ENCODE measurements at regions not wholly inside any gene's neighbourhood (a gene's known extent, or its start where the extent isn't known, plus 50 kb on each side); places are given as distances from the start of the nearest gene placed in this dataset.

GRCh38 chr4:57691370-57691769, 581.2 kb upstream of the IGFBP7 start:
- Histone ChIP-seq H4K20me1 (replicated peaks; ENCODE audit: control insufficient read depth, extremely low read depth, insufficient read depth, low read length) (no peaks in the 10 kb centered on the region), H3K27ac (ENCODE audit: insufficient read depth, low read depth, low read length) (no peak overlapping the region)
- TF ChIP-seq POLR2A (IDR thresholded peaks at IDR 0.05; ENCODE audit: low read depth, low read length) = no peak
- TF ChIP-seq MAX (IDR thresholded peaks at IDR 0.05; ENCODE audit: insufficient read depth, insufficient read length) = no peak
- TF ChIP-seq FOS (IDR thresholded peaks at IDR 0.05; ENCODE audit: borderline replicate concordance, insufficient read depth, low read length) = no peak
- TF ChIP-seq MYC (IDR thresholded peaks at IDR 0.05; ENCODE audit: low read depth, low read length) = no peak
- TF ChIP-seq EZH2 (IDR thresholded peaks at IDR 0.05; ENCODE audit: borderline replicate concordance, low read depth, low read length, severe bottlenecking) = no peak
- no peak for TF ChIP-seq GATA2 (IDR thresholded peaks at IDR 0.05; ENCODE audit: insufficient read depth, insufficient read length, low read depth, low read length)
- TF ChIP-seq JUN (IDR thresholded peaks at IDR 0.05; ENCODE audit: borderline replicate concordance, insufficient read depth, insufficient read length, low read depth) = no peak
- TF ChIP-seq POLR2AphosphoS5 (IDR thresholded peaks at IDR 0.05; ENCODE audit: insufficient read depth, low read depth, low read length) = no peak
- TF ChIP-seq CTCF (IDR thresholded peaks at IDR 0.05; ENCODE audit: extremely low read depth in 1 of 2, insufficient read depth in 1 of 2, low read depth in 1 of 2, low read length in 2 of 2) = no peak

More at GRCh38 chr4:57691370-57691769, 581.2 kb upstream of the IGFBP7 start:
- Histone ChIP-seq H3K4me3 (replicated peaks in 1 of 3; ENCODE audit: insufficient read depth in 1 of 3, low read depth in 1 of 3, low read length in 3 of 3) (no peak overlapping the region), H3K4me2 (ENCODE audit: insufficient read depth, low read length) (no peak overlapping the region), H3K36me3 (ENCODE audit: control insufficient read depth in 2 of 2, extremely low read depth in 1 of 2, insufficient read depth in 2 of 2, low read length in 2 of 2) (no peaks in the 10 kb centered on the region), H3K27me3 (ENCODE audit: control insufficient read depth in 2 of 2, insufficient read depth in 2 of 2, low read length in 2 of 2) (no peaks in the 10 kb centered on the region), H3K9me1 (replicated peaks; ENCODE audit: control insufficient read depth, extremely low read depth, insufficient read depth, low read length) (no peaks in the 10 kb centered on the region), H3K4me1 (ENCODE audit: control insufficient read depth, extremely low read depth, insufficient read depth, low read length) (no peaks in the 10 kb centered on the region), H3K9me3 (replicated peaks; ENCODE audit: control insufficient read depth, insufficient read depth, low read length) (no peaks in the 10 kb centered on the region), H3K9ac (replicated peaks; ENCODE audit: extremely low read depth, insufficient read depth, low read length) (no peak overlapping the region), H3K79me2 (ENCODE audit: control insufficient read depth, insufficient read depth, low read length) (no peaks in the 10 kb centered on the region), H2AFZ (ENCODE audit: low read depth, low read length) (no peak overlapping the region)
- intact Hi-C loops (cut with micrococcal nuclease) = no loop called here
- dilution Hi-C loops (cut with MboI; ENCODE audit: extremely low pct_ligation_motif_present, low sequenced_read_pairs) = no loop called here
- CTCF ChIA-PET = no interaction called here
- FAIRE-seq (no peak), DNase-seq (ENCODE audit: low read depth, low spot score) (no peak)
- no TSS peak for BruUV-seq (replicated peaks)
- POLR2A ChIA-PET = no interaction called here

Data from endothelial cell of umbilical vein (primary cell).